Liver (tissue), 8 donors: ENCODE measurements at regions not wholly inside any gene's neighbourhood (a gene's known extent, or its start where the extent isn't known, plus 50 kb on each side); places are given as distances from the start of the nearest gene placed in this dataset.

Experiments used
- DNase-seq: peaks from one replicate; pipeline ENCODE4 v3.0.0-alpha.2; 2017; ENCODE audit warnings: low spot score
- H3K27ac ChIP-seq, 2 donors: one replicate each; pipeline ENCODE4 v1.7.0; 2013; ENCODE audit warnings: inconsistent platforms in 2 of 2, low read length in 2 of 2, control low read depth in 1 of 2, low read depth in 1 of 2, mild to moderate bottlenecking in 1 of 2
- H3K27me3 ChIP-seq, 4 donors: one replicate each; pipeline versions ENCODE4 v1.6.1 to v1.7.0; 2013; ENCODE audit warnings: low read length in 3 of 4, inconsistent platforms in 1 of 4, mild to moderate bottlenecking in 1 of 4, moderate library complexity in 1 of 4; ENCODE audit not compliant: control insufficient read depth in 4 of 4, insufficient read depth in 4 of 4
- H3K36me3 ChIP-seq, 4 donors: one replicate each; pipeline versions ENCODE4 v1.6.1 to v1.7.0; 2013; ENCODE audit warnings: low read length in 3 of 4, mild to moderate bottlenecking in 3 of 4, low read depth in 1 of 4, moderate library complexity in 1 of 4; ENCODE audit not compliant: control insufficient read depth in 4 of 4, insufficient read depth in 3 of 4
- H3K4me1 ChIP-seq, 4 donors: one replicate each; pipeline versions ENCODE4 v1.6.1 to v1.7.0; 2013; ENCODE audit warnings: low read length in 3 of 4, mild to moderate bottlenecking in 3 of 4, moderate library complexity in 1 of 4; ENCODE audit not compliant: control insufficient read depth in 4 of 4, insufficient read depth in 4 of 4
- H3K4me3 ChIP-seq, 3 donors: one replicate each; pipeline versions ENCODE4 v1.6.1 to v1.7.0; 2013; ENCODE audit warnings: low read length in 3 of 3, control low read depth in 1 of 3, low read depth in 1 of 3, mild to moderate bottlenecking in 1 of 3
- H3K9ac ChIP-seq, 2 donors: one replicate each; pipeline ENCODE4 v1.7.0; 2013; ENCODE audit warnings: low read length in 2 of 2, mild to moderate bottlenecking in 2 of 2, moderate library complexity in 2 of 2, control low read depth in 1 of 2, low read depth in 1 of 2
- H3K9me3 ChIP-seq, 4 donors: one replicate each; pipeline versions ENCODE4 v1.6.1 to v1.7.0; 2013; ENCODE audit warnings: low read length in 3 of 4; ENCODE audit not compliant: control insufficient read depth in 4 of 4
- ATF3 ChIP-seq: IDR thresholded peaks from 2 replicates; pipeline ENCODE4 v1.6.1; 2016; ENCODE audit warnings: antibody characterized with exemption
- CTCF ChIP-seq: fragments of 150-350 bp; IDR thresholded peaks from 2 replicates; pipeline ENCODE4 v1.5.1; 2017; ENCODE audit warnings: improper control_type of control experiment, low read depth, low read length; ENCODE audit not compliant: missing input control
- EGR1 ChIP-seq, 2 donors: IDR thresholded peaks; 2 replicates each; pipeline ENCODE4 v1.6.1; 2016 to 2018; ENCODE audit warnings: antibody characterized with exemption in 2 of 2, low read depth in 2 of 2
- FOXA1 ChIP-seq: IDR thresholded peaks from 2 replicates; pipeline ENCODE4 v1.6.1; 2016; ENCODE audit warnings: antibody characterized with exemption
- FOXA2 ChIP-seq: IDR thresholded peaks from 2 replicates; pipeline ENCODE4 v1.6.1; 2016; ENCODE audit warnings: antibody characterized with exemption
- GABPA ChIP-seq, 2 donors: IDR thresholded peaks in 1 of 2; conservative IDR thresholded peaks in 1 of 2; 2 replicates each; pipeline ENCODE4 v1.6.1; 2016; ENCODE audit warnings: antibody characterized with exemption in 2 of 2, mild to moderate bottlenecking in 1 of 2, moderate library complexity in 1 of 2
- HNF4A ChIP-seq, 2 donors: conservative IDR thresholded peaks; 2 replicates each; pipeline ENCODE4 v1.6.1; 2016; ENCODE audit warnings: antibody characterized with exemption in 2 of 2, mild to moderate bottlenecking in 2 of 2
- HNF4G ChIP-seq: IDR thresholded peaks from 2 replicates; pipeline ENCODE4 v1.6.1; 2016; ENCODE audit warnings: antibody characterized with exemption
- JUND ChIP-seq, 2 donors: IDR thresholded peaks; 2 replicates each; pipeline ENCODE4 v1.6.1; 2016; ENCODE audit warnings: antibody characterized with exemption in 2 of 2
- NR2F2 ChIP-seq: IDR thresholded peaks from 2 replicates; pipeline ENCODE4 v1.6.1; 2016; ENCODE audit warnings: antibody characterized with exemption
- RAD21 ChIP-seq, 2 donors: IDR thresholded peaks; 2 replicates each; pipeline ENCODE4 v1.6.1; 2016; ENCODE audit warnings: antibody characterized with exemption in 2 of 2, mild to moderate bottlenecking in 2 of 2
- REST ChIP-seq: IDR thresholded peaks from 2 replicates; pipeline ENCODE4 v1.6.1; 2016; ENCODE audit warnings: antibody characterized with exemption, mild to moderate bottlenecking
- RXRA ChIP-seq, 2 donors: IDR thresholded peaks; 2 replicates each; pipeline ENCODE4 v1.6.1; 2017 to 2018; ENCODE audit warnings: antibody characterized with exemption in 2 of 2, mild to moderate bottlenecking in 1 of 2
- SP1 ChIP-seq: IDR thresholded peaks from 2 replicates; pipeline ENCODE4 v1.6.1; 2018; ENCODE audit warnings: antibody characterized with exemption, mild to moderate bottlenecking
- TAF1 ChIP-seq: conservative IDR thresholded peaks from 2 replicates; pipeline ENCODE4 v1.6.1; 2016; ENCODE audit warnings: antibody characterized with exemption, mild to moderate bottlenecking
- YY1 ChIP-seq: IDR thresholded peaks from 2 replicates; pipeline ENCODE4 v1.6.1; 2016; ENCODE audit warnings: antibody characterized with exemption, mild to moderate bottlenecking
- ZBTB33 ChIP-seq: IDR thresholded peaks from 2 replicates; pipeline ENCODE4 v1.6.1; 2016; ENCODE audit warnings: antibody characterized with exemption
- WGBS: extraction: QIAGEN DNeasy Blood & Tissue Kit; methylation state at CpG from one replicate; pipeline ENCODE4 v1.1.7; 2013; 5-methylcytosine and 5-hydroxymethylcytosine counted together
- TF ChIP-seq, protein P1 (sequence below): IDR thresholded peaks from 2 replicates; pipeline ENCODE4 v1.6.1; 2016; ENCODE audit warnings: antibody characterized with exemption
- donor health status: healthy.
- donor health status: healthy.
- donor health status: healthy.
- donor health status: healthy.
- donor health status: healthy.

GRCh38 chr1:209309198-209309597 is 274.3 kb upstream of the CAMK1G start:
- no peaks in the 10 kb centered on the region for H3K36me3 ChIP-seq
- H3K4me1 ChIP-seq = no peaks in the 10 kb centered on the region
- H3K4me3 ChIP-seq = no peak overlapping the region
- H3K27ac ChIP-seq = no peak overlapping the region
- no peak overlapping the region for H3K9ac ChIP-seq
- H3K9me3 ChIP-seq = no peaks in the 10 kb centered on the region
- peaks cover 0 to 5% (median 0%) of the 10 kb centered on the region in 4 donors for H3K27me3 ChIP-seq
- WGBS = 75% methylated on average over 2 of the region's 2 CpGs
- DNase-seq = no peak
- TF ChIP-seq JUND (IDR thresholded peaks at IDR 0.05) = no peak
- TF ChIP-seq GABPA (IDR thresholded peaks at IDR 0.05 in 1 of 2, conservative IDR thresholded peaks at IDR 0.05 in 1 of 2) = no peak
- no peak for TF ChIP-seq ZBTB33
- no peak for TF ChIP-seq HNF4G
- no peak for TF ChIP-seq HNF4A (conservative IDR thresholded peaks at IDR 0.05)
- TF ChIP-seq ATF3 = no peak
- no peak for TF ChIP-seq FOXA2
- TF ChIP-seq REST = no peak
- TF ChIP-seq CTCF = no peak
- TF ChIP-seq TAF1 = no peak
- TF ChIP-seq YY1 = no peak
- TF ChIP-seq EGR1 (IDR thresholded peaks at IDR 0.05; ENCODE audit: low read depth in 2 of 2) = no peak
- no peak for TF ChIP-seq RAD21 (IDR thresholded peaks at IDR 0.05)
- TF ChIP-seq NR2F2 = no peak

- Histone ChIP-seq H3K9ac (no peak overlapping the region), H3K27ac (no peak overlapping the region), H3K27me3 (peaks cover 0 to 3% (median 0%) of the 10 kb centered on the region in 4 donors), H3K9me3 (no peaks in the 10 kb centered on the region), H3K4me1 (no peaks in the 10 kb centered on the region), H3K4me3 (no peak overlapping the region), H3K36me3 (no peaks in the 10 kb centered on the region)
- DNase-seq = no peak
- 70% methylated on average over 3 of the region's 3 CpGs for WGBS
- TF ChIP-seq NR2F2 (no peak), TAF1 (no peak), CTCF (no peak), EGR1 (IDR thresholded peaks at IDR 0.05; ENCODE audit: low read depth in 2 of 2) (no peak), GABPA (IDR thresholded peaks at IDR 0.05 in 1 of 2, conservative IDR thresholded peaks at IDR 0.05 in 1 of 2) (no peak), YY1 (no peak), HNF4G (no peak), REST (no peak), HNF4A (conservative IDR thresholded peaks at IDR 0.05) (no peak), SP1 (no peak), FOXA1 (no peak), RXRA (IDR thresholded peaks at IDR 0.05) (no peak), RAD21 (IDR thresholded peaks at IDR 0.05) (no peak), FOXA2 (no peak)
- TF ChIP-seq, protein P1, sequence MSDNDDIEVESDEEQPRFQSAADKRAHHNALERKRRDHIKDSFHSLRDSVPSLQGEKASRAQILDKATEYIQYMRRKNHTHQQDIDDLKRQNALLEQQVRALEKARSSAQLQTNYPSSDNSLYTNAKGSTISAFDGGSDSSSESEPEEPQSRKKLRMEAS = no peak
These were observed 271.7 kb upstream of the CAMK1G start for GRCh38 chr1:209311770-209312169.
